LoVo (cell line): ENCODE measurements at regions not wholly inside any gene's neighbourhood (a gene's known extent, or its start where the extent isn't known, plus 50 kb on each side); places are given as distances from the start of the nearest gene placed in this dataset.

ENCODE experiments used
- DNase-seq: peaks from one replicate; pipeline ENCODE4 v3.0.0-alpha.2; 2016; ENCODE audit warnings: low spot score

- DNase-seq, result no peak
These were observed 1212.3 kb downstream of the BRD1 start for GRCh38 chr22:48615171-48616008.

GRCh38 chr22:48613566-48614200 lies 1214.0 kb downstream of the BRD1 start:
- DNase-seq, result no peak

GRCh38 chr22:48612077-48612995 lies 1215.3 kb downstream of the BRD1 start:
- no peak for DNase-seq

- DNase-seq, result no peak
These were observed 1218.3 kb downstream of the BRD1 start for GRCh38 chr22:48609279-48609865.

DNA sequence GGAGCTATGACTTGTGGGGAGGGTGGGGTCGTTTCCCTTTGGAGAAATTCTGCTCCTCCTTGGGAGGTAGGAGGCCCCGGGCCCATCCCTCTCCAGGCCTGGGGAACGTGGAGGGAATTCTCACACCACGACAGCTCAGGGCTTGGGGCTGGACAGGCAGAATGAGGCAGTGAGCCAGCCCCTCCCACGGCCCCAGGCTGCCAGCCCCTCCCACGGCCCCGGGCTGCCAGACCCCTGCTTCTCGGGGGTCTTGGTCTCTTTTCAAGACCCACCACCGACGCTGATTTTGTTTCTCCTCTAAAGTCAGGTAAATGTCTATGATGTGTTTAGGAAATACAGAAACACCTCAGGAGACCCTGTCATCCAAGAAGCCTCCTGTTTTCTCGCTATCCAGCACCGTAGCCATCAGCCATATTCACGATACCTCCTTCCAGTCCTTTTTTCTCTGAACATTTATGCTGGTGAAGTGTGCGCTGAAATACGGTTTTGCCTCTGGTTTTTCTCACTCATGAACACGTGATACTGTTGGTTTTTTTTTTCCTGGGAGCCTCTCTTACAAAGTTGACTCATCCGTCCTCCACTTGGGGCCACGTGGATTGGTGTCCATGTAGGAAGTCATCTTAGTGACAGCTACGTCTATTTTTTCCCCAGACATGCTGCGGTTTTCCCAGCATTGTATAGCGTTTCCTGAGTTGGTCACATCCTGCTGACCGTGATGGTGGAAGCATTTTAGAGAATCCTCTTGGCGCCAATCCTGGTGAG lies 1219.6 kb downstream of the BRD1 start:
- DNase-seq, result no peak

DNA sequence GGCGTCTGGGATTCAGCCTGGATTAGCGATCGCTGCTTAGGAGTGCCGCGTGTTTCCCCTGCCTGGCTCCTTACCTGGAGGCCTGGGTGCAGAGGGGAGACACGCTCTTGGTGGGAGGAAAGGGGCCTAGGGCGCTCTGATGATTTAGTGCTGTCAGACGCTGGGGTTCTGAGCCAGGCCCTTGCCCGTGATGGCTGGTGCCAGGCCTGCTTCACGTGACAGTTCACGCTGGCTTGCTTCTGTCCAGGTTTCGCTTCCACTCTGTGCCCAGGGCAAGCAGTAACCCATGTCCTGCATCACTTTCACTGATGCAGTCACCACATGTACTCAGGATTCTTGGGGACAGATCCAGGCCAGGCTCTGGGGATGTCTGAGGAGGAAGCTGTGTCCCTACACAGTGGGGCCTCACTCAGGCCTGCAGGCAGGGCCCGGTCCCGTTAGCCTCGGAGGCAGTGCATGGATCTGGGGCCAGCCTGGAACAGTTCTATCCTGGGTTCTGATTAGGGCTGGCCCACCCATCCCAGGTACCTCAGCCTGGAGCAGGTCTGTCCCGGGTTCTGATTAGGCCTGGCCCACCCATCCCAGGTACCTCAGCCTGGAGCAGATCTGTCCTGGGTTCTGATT lies 1220.9 kb downstream of the BRD1 start:
- DNase-seq, result no peak

GRCh38 chr22:48605856-48606481 lies 1221.7 kb downstream of the BRD1 start:
- no peak for DNase-seq

DNA sequence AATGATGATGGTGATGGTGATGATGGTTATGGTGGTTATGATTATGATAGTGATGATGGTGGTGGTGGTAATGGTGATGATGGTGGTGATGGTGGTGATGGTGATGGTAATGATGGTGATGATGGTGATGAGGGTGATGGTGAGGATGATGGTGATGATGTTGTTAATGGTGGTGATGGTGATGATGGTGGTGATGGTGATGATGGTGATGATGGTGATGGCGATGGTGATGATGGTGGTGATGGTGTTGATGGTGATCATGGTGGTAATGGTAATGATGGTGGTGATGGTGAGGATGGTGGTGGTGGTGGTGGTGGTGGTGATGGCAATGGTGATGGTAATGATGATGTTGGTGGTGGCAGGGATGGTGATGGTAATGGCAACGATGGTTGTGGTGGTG lies 1222.5 kb downstream of the BRD1 start:
- DNase-seq, result no peak

DNA sequence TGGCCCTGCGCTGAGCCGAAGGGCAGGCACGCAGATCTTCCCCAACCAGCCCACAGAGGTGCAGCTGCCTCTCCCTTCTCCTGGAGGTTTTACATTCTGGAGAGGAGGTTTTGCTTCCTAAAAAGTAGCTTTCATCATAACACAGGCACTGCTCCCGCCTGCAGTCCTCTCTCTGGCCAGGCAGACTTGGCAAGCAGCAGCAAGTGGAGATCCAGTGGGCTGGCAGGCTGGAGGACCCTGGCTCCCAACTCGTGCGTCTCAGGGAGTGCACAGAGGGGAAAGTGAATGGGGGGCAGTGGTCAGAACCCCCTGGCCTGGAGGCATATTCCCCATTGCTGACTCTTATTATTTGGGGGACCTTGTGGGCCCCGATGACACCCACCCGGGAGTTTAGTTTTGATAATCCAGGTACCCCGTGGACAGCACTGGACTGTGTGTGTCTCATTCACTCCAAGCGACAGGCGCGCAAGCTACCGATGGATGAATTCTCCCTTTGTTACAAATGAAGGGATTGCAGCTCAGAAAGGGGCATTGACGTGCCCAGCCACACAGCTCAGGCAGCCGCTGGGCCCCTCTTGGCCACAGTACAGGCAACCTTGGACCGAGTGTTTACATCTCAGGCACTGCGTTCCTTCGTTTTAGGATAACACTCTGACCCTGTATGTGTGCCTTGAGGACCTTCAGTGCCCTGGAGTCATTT lies 1223.9 kb downstream of the BRD1 start:
- no peak for DNase-seq

DNA sequence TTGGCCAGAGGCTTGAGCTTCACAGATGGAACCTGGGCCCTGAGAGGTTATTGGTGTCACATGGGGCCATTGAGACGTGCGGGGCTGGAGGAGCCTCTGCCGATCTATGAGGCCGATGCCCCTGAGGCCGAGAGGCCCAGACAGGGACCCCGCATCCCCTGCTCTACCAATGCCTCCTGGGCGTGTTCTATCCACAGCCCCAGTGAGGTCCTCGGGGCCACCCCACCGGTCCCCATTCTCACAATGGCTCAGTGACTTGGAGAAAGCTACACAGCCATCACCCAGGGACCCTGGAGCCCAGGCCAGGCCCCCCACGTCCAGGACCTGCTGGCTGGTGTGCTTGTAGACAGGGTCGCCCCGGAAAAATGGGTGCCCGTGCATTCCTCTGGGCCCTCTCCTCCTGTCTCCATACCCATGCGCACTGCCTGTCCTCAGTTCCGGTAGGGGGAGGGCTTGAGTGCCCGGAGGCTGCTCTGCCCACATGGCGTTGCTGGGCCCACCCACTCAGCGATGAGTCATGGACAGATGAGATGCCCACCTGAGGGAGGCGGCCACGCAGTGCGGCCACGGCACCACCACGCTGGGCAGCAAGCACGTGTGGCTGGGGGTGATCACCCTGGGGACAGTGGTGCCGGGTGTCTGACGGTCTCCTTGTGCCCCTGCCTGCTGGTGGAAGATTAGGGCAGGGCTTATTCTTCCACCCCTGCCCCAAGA lies 1224.7 kb downstream of the BRD1 start:
- no peak for DNase-seq

DNA sequence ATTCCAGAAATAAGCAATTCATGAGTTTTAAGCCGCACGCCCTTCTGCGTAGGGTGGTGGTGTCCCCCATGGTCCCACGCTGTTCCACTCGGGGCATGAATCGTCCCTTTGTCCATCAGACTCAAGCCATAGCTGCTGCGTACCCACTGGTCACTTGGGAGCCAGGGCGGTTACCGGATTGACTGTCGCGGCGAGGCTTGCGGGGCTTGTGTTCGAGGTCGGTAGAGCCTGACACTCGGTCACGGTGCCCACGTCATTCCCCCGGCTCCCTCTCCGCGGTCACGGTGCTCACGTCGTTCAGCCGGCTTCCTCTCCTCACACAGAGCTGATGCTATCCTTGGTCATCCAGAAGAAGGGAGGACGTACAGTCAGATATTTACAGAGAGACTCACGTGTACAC lies 1227.0 kb downstream of the BRD1 start:
- DNase-seq, result no peak

GRCh38 chr22:48600171-48600570 lies 1227.5 kb downstream of the BRD1 start:
- no peak for DNase-seq

GRCh38 chr22:48599346-48599745 lies 1228.3 kb downstream of the BRD1 start:
- no peak for DNase-seq

- DNase-seq, result no peak
These were observed 1231.4 kb downstream of the BRD1 start for GRCh38 chr22:48596111-48596850.

DNA sequence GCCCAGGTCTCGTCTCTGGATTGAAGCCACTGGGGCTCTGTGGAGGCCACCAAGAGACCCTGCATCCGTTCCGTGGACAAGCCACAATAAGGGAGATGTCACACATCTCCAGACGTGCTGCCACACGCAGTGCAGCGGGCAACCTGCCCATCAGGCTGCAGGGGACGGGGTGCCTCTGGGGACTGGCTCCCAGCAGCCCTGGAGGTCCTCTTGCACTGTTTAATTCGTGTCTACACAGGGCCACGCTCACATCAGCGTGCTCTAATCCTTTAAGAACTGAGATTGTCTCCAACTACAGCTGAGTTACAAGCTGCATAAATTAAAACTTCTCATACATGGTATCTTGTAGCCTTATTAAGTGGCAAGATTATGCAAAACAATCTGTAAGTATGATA lies 1232.2 kb downstream of the BRD1 start:
- no peak for DNase-seq

- DNase-seq, result no peak
These were observed 1232.7 kb downstream of the BRD1 start for GRCh38 chr22:48594757-48595510.

- no peak for DNase-seq
These were observed 1233.5 kb downstream of the BRD1 start for GRCh38 chr22:48594016-48594756.
